DND-41 (cell line): ENCODE measurements at regions not wholly inside any gene's neighbourhood (a gene's known extent, or its start where the extent isn't known, plus 50 kb on each side); places are given as distances from the start of the nearest gene placed in this dataset.
"Not testable (repeated sequence)": the region's sequence is repeated elsewhere in the genome, so short reads cannot be mapped to it uniquely, and the experiment has no call there.

Source experiments
- ATAC-seq: fragments of 200-7000 bp; cut with Tn5 transposase; 3 replicates; pipeline ENCODE4 v1.9.1; 2021; ENCODE audit warnings: low read depth; ENCODE audit not compliant: insufficient read depth
- DNase-seq: peaks from one replicate; pipeline ENCODE4 v3.0.0-alpha.2; 2020
- H2AFZ ChIP-seq: 2 replicates; pipeline ENCODE4 v1.6.0; 2012; ENCODE audit warnings: low read depth, low read length
- H3K27ac ChIP-seq: 2 replicates; pipeline ENCODE4 v1.5.1; 2012; ENCODE audit warnings: low read length, inconsistent platforms
- H3K27me3 ChIP-seq: fragments of 200-600 bp; sonication (generic); 2 replicates; pipeline ENCODE4 v1.6.0; 2012; ENCODE audit warnings: low read length, mild to moderate bottlenecking, inconsistent platforms; ENCODE audit not compliant: insufficient read depth, poor library complexity
- H3K36me3 ChIP-seq: 2 replicates; pipeline ENCODE4 v1.5.1; 2012; ENCODE audit warnings: low read length, inconsistent platforms; ENCODE audit not compliant: insufficient read depth
- H3K4me1 ChIP-seq: 2 replicates; pipeline ENCODE4 v1.5.1; 2012; ENCODE audit warnings: mild to moderate bottlenecking, low read length; ENCODE audit not compliant: insufficient read depth
- H3K4me2 ChIP-seq: 2 replicates; pipeline ENCODE4 v1.6.0; 2012; ENCODE audit warnings: mild to moderate bottlenecking, moderate library complexity, low read length, inconsistent platforms; ENCODE audit not compliant: insufficient read depth
- H3K4me3 ChIP-seq, 2 experiments: fragments of 200-600 bp in 1 of 2; shearing (Covaris generic) in 1 of 2; 2 replicates each; pipeline ENCODE4 v1.5.1; 2012 to 2016; ENCODE audit warnings: inconsistent platforms in 2 of 2, low read length in 2 of 2, mild to moderate bottlenecking in 2 of 2, low read depth in 1 of 2, moderate library complexity in 1 of 2
- H3K79me2 ChIP-seq: 2 replicates; pipeline ENCODE4 v1.6.0; 2012; ENCODE audit warnings: low read length, inconsistent platforms; ENCODE audit not compliant: insufficient read depth
- H3K9ac ChIP-seq: 2 replicates; pipeline ENCODE4 v1.6.0; 2012; ENCODE audit warnings: low read depth, mild to moderate bottlenecking, inconsistent platforms, low read length, moderate library complexity
- H3K9me3 ChIP-seq: 2 replicates; pipeline ENCODE4 v1.5.1; 2012; ENCODE audit warnings: low read length, moderate library complexity, mild to moderate bottlenecking, inconsistent platforms; ENCODE audit not compliant: insufficient read depth, severe bottlenecking
- H4K20me1 ChIP-seq: 2 replicates; pipeline ENCODE4 v1.6.0; 2012; ENCODE audit warnings: low read length; ENCODE audit not compliant: insufficient read depth
- CTCF ChIP-seq: IDR thresholded peaks from 2 replicates; pipeline ENCODE4 v1.5.1; 2012; ENCODE audit warnings: borderline replicate concordance, low read length, moderate library complexity, mild to moderate bottlenecking; ENCODE audit not compliant: poor library complexity, severe bottlenecking; ENCODE audit errors: extremely low read depth
- EZH2 ChIP-seq: IDR thresholded peaks from 3 replicates; pipeline ENCODE4 v1.6.1; 2012; ENCODE audit warnings: borderline replicate concordance, low read depth, mild to moderate bottlenecking, moderate library complexity, low read length, inconsistent platforms; ENCODE audit not compliant: severe bottlenecking

- Histone ChIP-seq H3K9ac (no peak overlapping the region), H3K27me3 (no peaks in the 10 kb centered on the region), H3K79me2 (no peaks in the 10 kb centered on the region), H3K4me2 (no peak overlapping the region), H3K4me3 (no peak overlapping the region), H2AFZ (no peak overlapping the region), H3K4me1 (no peaks in the 10 kb centered on the region), H3K9me3 (no peaks in the 10 kb centered on the region), H3K27ac (no peak overlapping the region), H3K36me3 (no peaks in the 10 kb centered on the region), H4K20me1 (no peaks in the 10 kb centered on the region)
- TF ChIP-seq EZH2, result no peak
- no peak for TF ChIP-seq CTCF
- ATAC-seq (no peak), DNase-seq (no peak)
These were observed 1786.5 kb upstream of the RAG2 start for GRCh38 chr11:38384568-38384967.

GRCh38 chr11:38365274-38365673 is 1767.2 kb upstream of the RAG2 start:
- Histone ChIP-seq H3K9ac (no peak overlapping the region), H3K36me3 (no peaks in the 10 kb centered on the region), H3K4me2 (no peak overlapping the region), H3K27ac (no peak overlapping the region), H3K4me1 (no peaks in the 10 kb centered on the region), H4K20me1 (no peaks in the 10 kb centered on the region), H2AFZ (no peak overlapping the region), H3K9me3 (no peaks in the 10 kb centered on the region), H3K27me3 (no peaks in the 10 kb centered on the region), H3K79me2 (no peaks in the 10 kb centered on the region), H3K4me3 (no peak overlapping the region)
- ATAC-seq (no peak), DNase-seq (no peak)
- TF ChIP-seq EZH2 (no peak), CTCF (no peak)

- DNase-seq (no peak), ATAC-seq (no peak)
- Histone ChIP-seq H4K20me1 (no peaks in the 10 kb centered on the region), H3K4me2 (no peak overlapping the region), H3K27ac (no peak overlapping the region), H2AFZ (no peak overlapping the region), H3K4me3 (no peak overlapping the region), H3K79me2 (no peaks in the 10 kb centered on the region), H3K27me3 (no peaks in the 10 kb centered on the region), H3K9ac (no peak overlapping the region), H3K9me3 (no peaks in the 10 kb centered on the region), H3K4me1 (no peaks in the 10 kb centered on the region), H3K36me3 (no peaks in the 10 kb centered on the region)
- TF ChIP-seq EZH2 (no peak), CTCF (no peak)
These were observed 1758.2 kb upstream of the RAG2 start for GRCh38 chr11:38356255-38356654.

- TF ChIP-seq CTCF, result no peak
- TF ChIP-seq EZH2, result no peak
- Histone ChIP-seq H3K4me2 (no peak overlapping the region), H3K9me3 (no peaks in the 10 kb centered on the region), H3K36me3 (no peaks in the 10 kb centered on the region), H3K27me3 (no peaks in the 10 kb centered on the region), H3K4me3 (no peak overlapping the region), H2AFZ (no peak overlapping the region), H4K20me1 (no peaks in the 10 kb centered on the region), H3K27ac (no peak overlapping the region), H3K9ac (no peak overlapping the region), H3K4me1 (no peaks in the 10 kb centered on the region), H3K79me2 (no peaks in the 10 kb centered on the region)
- ATAC-seq (no peak), DNase-seq (no peak)
These were observed 1747.2 kb upstream of the RAG2 start for GRCh38 chr11:38345286-38345685.

GRCh38 chr11:38341612-38342011 is 1743.6 kb upstream of the RAG2 start:
- H4K20me1 ChIP-seq, H3K27me3 ChIP-seq, H3K4me1 ChIP-seq, H3K4me2 ChIP-seq, H3K36me3 ChIP-seq, H3K79me2 ChIP-seq, H3K9me3 ChIP-seq, H3K4me3 ChIP-seq, DNase-seq, H2AFZ ChIP-seq, ATAC-seq, H3K9ac ChIP-seq, H3K27ac ChIP-seq: not testable (repeated sequence)
